ENCODE measurements at regions not wholly inside any gene's neighbourhood (a gene's known extent, or its start where the extent isn't known, plus 50 kb on each side); places are given as distances from the start of the nearest gene placed in this dataset.
"Not testable (repeated sequence)": the region's sequence is repeated elsewhere in the genome, so short reads cannot be mapped to it uniquely, and the experiment has no call there.

DNA sequence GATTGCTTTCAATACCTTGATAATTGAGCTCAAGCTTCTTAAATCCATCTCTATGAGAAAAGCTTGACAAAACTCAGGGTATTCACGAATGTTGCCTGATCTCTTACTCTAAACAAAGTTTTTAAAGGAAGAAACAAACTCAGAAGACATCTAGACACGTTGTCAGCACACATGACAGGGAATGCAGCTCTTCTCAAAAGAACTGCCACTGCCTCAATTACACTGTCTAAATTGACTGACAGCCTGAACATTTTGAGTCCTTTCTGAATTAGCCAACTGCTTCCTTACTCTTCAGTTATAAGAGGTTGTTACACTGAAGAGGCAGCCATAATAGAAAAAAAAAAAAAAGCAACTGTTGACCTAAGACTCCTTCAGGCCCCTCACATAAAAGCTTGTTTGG lies 1646.7 kb upstream of the B3GALT2 start:
- no peak for DNase-seq (ENCODE audit: low read depth, low spot score)

GRCh38 chr1:194831595-194831994 lies 1645.2 kb upstream of the B3GALT2 start:
- DNase-seq (ENCODE audit: low read depth, low spot score): not testable (repeated sequence)

DNA sequence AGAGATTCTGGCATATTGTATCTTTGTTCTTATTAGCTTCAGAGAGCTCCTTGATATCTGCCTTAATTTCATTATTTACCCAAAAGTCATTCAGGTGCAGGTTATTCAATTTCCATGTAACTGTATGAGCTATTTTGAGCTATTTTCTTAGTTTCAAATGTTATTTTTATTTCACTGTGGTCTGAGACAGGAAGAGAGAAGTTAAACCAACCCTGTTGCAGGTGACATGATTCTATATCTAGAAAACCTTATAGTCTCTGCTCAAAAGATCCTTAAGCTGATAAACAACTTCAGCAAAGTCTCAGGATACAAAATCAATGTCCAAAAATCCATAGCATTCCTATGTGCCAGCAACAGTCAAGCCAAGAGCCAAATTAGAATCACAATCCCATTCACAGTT lies 1644.0 kb upstream of the B3GALT2 start:
- no peak for DNase-seq (ENCODE audit: low read depth, low spot score)

GRCh38 chr1:194829492-194829891 lies 1643.1 kb upstream of the B3GALT2 start:
- no peak for DNase-seq (ENCODE audit: low read depth, low spot score)

- DNase-seq (ENCODE audit: low read depth, low spot score): no peak
These were observed 1639.0 kb upstream of the B3GALT2 start for GRCh38 chr1:194825382-194825781.

DNA sequence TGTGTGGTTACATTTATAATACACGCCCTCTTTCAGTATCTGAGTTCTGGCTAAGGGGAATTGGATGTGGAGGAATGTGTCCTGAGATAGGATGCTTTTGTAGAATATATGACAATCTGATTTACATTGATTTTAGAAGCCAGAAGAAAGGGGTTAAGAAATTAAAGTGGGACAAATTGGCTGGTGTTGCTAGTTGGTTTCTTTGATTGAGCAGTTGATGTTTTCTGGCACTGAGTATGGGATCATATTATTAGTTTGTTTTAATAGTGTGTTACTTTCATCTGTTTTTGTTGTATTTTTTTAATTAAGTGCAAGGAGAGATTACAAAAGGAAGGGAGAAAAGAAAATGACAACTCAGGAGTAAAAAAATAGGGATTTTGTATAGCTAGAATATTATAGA lies 1634.7 kb upstream of the B3GALT2 start:
- DNase-seq (ENCODE audit: low read depth, low spot score): no peak

DNA sequence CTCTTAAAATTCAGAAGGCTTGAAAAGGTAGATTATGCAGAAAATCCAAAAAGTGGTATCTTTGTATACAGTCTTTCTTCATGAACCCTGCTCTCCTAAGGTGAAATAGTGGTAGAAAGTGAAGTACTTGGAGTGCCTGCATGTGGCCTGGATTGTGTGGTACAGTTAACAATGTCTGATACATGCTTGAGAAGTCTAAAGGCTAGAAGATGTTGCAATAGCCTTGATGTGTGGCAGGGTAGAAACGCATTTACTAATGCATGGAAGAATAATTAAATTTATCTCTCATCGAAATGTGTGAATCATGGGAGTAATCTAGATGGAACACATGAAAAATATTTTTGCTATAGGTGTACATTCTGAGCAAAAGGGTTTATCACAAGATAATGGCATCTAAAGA lies 1632.3 kb upstream of the B3GALT2 start:
- DNase-seq (ENCODE audit: low read depth, low spot score): no peak

DNA sequence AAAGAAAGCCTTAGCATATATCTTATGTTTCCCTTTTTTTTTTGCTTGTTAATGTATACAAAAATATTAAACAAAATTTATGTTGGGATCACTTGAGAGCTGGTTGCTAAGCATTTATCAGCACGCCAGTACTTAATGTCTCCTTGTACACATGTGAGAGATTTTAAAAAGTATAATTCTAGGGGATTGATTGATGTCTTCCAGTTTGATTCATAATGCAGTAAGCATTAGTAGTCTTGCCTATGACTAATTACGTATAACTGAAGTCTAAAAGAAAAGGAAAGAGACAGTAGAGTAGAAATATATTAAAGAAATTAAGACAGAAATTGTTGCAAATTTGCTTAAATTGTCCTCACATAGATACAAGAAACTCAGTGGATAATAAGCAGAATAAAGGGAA lies 1630.4 kb upstream of the B3GALT2 start:
- no peak for DNase-seq (ENCODE audit: low read depth, low spot score)

DNA sequence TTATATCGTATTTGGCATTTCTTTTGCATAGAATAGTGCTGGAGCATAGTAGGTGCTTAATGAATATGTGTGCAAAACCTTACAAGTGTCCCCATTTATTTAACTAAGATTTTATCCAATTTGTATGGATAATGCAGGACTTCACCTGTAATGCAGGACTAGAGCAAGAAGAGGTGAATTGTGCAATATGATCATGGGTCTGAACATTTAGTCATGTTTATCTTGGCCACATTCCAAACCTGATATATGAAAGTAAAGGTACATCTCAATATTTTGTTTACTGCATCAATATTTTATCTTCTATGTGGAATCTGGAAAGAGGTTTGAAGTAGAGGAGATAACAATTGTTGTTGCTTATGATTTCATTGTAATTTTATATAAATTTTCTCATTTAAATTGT lies 1626.7 kb upstream of the B3GALT2 start:
- no peak for DNase-seq (ENCODE audit: low read depth, low spot score)

DNA sequence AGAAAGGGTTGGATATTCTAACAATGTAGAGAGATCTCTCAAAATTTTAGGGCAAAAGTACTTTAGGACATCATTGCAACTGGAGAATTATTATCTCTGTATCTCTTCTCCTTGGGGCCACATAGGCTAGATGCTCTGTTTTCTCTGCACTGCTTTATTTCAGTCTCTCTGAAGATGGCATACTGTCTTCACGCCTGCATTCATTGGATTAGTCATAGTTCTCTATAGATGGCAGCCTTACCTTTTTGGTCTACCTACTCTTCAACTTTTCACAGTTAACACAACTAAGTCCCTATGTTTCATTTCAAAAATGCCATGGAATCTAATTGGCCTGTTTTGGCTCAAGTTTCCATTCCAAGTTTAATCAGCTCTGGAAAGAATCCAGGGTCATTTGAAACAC lies 1623.3 kb upstream of the B3GALT2 start:
- no peak for DNase-seq (ENCODE audit: low read depth, low spot score)

GRCh38 chr1:194809215-194809614 lies 1622.8 kb upstream of the B3GALT2 start:
- DNase-seq (ENCODE audit: low read depth, low spot score): no peak

GRCh38 chr1:194807530-194808220 lies 1621.3 kb upstream of the B3GALT2 start:
- no peak for DNase-seq (ENCODE audit: low read depth, low spot score)

DNA sequence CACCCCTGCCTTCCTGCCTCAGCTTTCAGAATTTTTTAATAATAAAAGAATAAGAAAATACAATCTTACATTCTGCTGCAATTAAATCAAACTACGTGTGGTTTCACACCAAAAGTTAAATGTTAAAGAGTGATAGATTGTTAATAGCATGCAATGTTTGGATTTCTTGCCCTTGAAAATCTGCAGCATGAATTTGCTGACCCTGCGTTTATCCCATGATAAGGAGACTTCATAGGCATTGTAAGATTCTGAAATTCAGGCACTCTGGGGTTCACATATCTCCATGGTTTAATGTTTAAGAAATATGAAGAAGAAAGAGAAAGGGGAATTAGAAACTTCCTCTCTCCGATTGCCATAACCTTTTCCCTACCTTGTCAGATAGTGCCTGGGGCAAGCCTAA lies 1616.2 kb upstream of the B3GALT2 start:
- no peak for DNase-seq (ENCODE audit: low read depth, low spot score)

DNA sequence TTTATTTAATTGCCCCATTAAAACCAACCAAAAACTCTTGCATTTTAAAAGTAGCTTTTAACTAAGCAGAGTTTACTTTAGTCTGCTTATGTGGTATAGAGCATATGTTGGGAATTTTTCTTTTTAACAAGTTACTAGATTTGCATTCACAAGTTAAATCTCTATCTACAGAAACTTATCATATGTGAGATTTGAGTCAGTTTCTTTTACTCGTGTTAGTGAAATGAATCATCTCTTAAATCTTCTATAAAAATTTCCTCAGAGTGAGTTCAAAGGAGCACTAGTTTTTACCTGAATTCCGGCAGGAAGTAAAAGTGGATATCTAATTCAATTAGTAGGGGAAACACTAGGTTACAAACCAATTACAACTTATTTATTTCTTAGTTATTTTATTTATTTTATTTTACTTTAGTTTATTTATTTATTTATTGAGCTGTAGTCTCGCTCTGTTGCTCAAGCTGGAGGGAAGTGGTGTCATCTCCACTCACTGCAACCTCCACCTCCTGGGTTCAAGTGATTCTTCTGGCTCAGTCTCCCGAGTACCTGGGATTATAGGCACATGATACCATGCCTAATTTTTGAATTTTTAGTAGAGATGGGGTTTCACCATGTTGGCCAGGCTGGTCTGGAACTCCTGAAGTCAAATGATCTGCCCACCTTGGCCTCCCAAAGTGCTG lies 1609.6 kb upstream of the B3GALT2 start:
- no peak for DNase-seq (ENCODE audit: low read depth, low spot score)

- no peak for DNase-seq (ENCODE audit: low read depth, low spot score)
These were observed 1600.6 kb upstream of the B3GALT2 start for GRCh38 chr1:194787001-194787400.

- DNase-seq (ENCODE audit: low read depth, low spot score): no peak
These were observed 1599.6 kb upstream of the B3GALT2 start for GRCh38 chr1:194786027-194786426.

DNA sequence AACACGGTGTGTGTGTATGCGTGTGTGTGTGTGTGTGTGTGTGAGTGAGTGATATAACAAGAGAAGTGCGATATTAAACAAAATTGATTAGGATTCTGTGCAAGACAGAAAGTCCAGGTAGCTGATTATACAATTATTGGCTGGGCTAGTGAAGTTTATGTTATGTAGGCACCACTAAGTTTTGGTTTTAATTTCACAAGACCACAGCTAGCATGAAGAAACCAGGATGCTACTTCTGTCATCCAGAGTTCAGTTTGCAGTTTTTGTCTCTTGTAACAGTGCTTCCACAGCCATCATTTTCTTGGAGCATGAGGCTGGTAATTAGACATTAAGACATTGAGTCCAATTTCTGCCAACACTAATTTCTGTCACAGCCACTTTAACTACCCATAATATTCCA lies 1590.2 kb upstream of the B3GALT2 start:
- DNase-seq (ENCODE audit: low read depth, low spot score): no peak

DNA sequence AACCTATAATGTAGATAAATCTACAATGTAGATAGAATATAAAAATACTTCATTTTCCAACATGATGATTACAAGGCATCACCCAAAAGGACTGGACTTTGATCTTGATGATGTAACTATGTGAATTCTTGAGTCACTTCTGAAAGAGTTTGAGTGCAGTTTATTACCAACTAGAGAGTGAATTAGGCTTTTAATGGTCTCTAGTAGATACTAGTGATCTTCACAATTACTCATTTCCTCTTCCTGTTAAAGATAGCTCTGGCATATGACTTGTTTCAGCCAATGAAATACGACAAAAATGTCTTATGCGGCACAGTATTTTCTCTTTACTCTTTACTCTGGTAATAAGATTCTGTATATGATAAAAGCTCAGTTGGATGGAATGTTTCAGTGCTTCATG lies 1588.1 kb upstream of the B3GALT2 start:
- DNase-seq (ENCODE audit: low read depth, low spot score): no peak

DNA sequence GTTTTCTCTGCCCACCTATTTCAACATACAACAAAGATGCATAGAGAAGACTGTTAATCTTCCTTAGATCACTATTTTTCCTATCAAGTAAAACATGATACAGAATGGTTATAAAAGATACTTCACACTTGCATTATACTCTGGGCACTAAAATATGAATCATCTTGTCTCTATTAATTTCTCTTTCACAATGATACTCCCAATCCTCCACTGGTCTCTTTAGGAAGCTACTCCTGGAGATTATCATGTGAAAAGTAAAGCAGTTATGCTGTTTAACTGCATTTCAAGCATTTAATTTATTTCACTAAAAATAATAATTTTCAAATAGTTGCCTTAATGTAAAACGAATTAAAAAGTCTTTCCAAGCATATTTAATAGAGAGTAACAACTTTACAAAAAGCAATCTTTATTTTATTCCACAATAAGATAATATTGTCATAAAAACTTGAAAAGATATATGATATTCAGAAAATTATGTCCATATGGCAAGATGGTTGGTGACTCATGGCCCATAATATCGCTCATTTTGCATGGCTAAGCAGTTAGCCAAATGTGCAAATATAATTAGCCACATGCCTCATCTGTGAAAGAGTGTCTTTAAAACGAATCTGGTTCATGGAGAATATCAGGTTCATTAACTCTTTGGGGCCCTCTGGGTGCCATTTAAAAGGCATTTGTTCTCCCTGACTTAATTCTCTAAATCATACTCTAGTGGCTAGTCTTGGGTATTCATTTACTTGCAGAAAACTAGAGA lies 1569.0 kb upstream of the B3GALT2 start:
- no peak for DNase-seq (ENCODE audit: low read depth, low spot score)

GRCh38 chr1:194738843-194739242 lies 1552.4 kb upstream of the B3GALT2 start:
- not testable (repeated sequence) for DNase-seq (ENCODE audit: low read depth, low spot score)

- DNase-seq (ENCODE audit: low read depth, low spot score): no peak
These were observed 1548.6 kb upstream of the B3GALT2 start for GRCh38 chr1:194734970-194735369.

DNA sequence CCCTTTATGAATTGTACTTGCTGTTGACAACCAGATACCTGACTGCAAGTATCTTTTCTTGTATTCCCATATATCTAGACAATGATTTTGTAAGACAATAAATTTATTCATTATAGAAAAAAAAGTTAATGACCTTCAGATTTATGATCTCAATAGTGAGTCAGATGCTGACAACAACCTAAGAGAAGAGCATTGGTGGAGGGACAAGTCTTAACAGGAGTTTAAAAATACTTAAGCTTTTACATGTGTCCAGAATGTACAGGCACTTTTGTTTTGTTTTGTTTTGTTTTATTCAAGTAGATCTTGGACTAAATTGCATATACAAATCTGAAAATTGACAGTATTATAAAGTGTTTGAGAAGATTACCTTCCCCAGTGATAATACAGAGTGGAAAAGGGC lies 1544.6 kb upstream of the B3GALT2 start:
- DNase-seq (ENCODE audit: low read depth, low spot score): no peak

- DNase-seq (ENCODE audit: low read depth, low spot score): no peak
These were observed 1543.9 kb upstream of the B3GALT2 start for GRCh38 chr1:194730304-194730703.

Data from pulmonary artery endothelial cell (primary cell).